Left ventricle myocardium inferior (tissue), 1 donor: ENCODE measurements at regions not wholly inside any gene's neighbourhood (a gene's known extent, or its start where the extent isn't known, plus 50 kb on each side); places are given as distances from the start of the nearest gene placed in this dataset.

Source experiments
- DNase-seq: peaks from one replicate; pipeline ENCODE4 v3.0.0-alpha.2; 2020
- H3K27ac ChIP-seq: fragments of 200-600 bp; replicated peaks from 2 replicates; pipeline ENCODE4 v1.8.0; 2021
- H3K27me3 ChIP-seq: fragments of 200-600 bp; 2 replicates; pipeline ENCODE4 v1.8.0; 2021; ENCODE audit warnings: low read depth
- H3K36me3 ChIP-seq: fragments of 200-600 bp; 2 replicates; pipeline ENCODE4 v1.8.0; 2021
- H3K4me1 ChIP-seq: fragments of 200-600 bp; 2 replicates; pipeline ENCODE4 v1.8.0; 2021
- H3K4me3 ChIP-seq: fragments of 200-600 bp; 2 replicates; pipeline ENCODE4 v1.8.0; 2021; ENCODE audit warnings: mild to moderate bottlenecking, moderate library complexity
- H3K9me3 ChIP-seq: fragments of 200-600 bp; replicated peaks from 2 replicates; pipeline ENCODE4 v1.8.0; 2021
- intact Hi-C: fragments of 100-400 bp; cut with micrococcal nuclease; formaldehyde crosslinking; loops from one replicate; pipeline ENCODE4 v1.11.0; 2022
- TF ChIP-seq, protein P1 (sequence below): fragments of 200-600 bp; IDR thresholded peaks from 2 replicates; pipeline ENCODE4 v1.8.0; 2021; ENCODE audit warnings: antibody characterized with exemption, mild to moderate bottlenecking, borderline replicate concordance
- donor health status: DM: no; HTN: yes; CAD: no; lungs with severe emphysema.

DNA sequence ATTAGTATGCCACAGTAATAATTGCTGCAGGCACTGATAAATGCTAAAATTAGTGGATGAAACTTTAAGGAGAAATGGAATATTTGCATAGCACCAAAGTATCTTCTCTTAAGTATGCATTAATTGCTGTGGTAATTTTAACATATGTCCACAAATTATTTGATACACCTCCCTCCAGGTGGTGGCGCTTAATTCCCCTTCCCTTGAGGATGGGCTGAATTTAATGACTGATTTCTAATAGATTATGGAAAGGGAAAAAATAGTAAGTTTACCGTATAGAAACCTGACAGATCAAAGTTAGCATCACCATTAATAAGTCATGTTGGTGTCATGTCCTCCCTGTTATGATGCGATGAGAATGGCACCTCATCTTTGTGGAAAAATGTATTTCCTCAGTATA, 519.2 kb downstream of the TFEC start:
- intact Hi-C loops, result no loop called here
- H3K27me3 ChIP-seq, result no peaks in the 10 kb centered on the region

DNA sequence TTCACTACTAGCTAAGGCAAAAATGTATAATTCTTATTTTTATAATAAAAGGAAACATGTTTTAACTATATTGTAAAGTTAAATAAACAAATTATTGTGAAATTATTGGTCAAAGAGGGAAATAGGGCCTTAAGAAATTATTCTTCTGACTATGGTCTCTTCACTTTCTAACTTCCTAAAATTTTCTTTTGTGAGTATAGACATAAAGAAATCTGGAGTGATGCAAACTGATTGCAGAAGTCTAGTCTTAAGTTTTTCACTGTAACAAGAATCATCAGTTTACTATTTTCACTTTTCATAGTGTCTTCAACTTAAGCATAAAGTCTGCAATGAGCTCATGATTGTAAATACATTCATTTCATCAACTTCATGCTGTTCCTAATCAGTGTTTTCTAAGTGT, 525.4 kb downstream of the TFEC start:
- no peak for DNase-seq
- H3K4me3 ChIP-seq, result no peak overlapping the region
- TF ChIP-seq, protein P1, sequence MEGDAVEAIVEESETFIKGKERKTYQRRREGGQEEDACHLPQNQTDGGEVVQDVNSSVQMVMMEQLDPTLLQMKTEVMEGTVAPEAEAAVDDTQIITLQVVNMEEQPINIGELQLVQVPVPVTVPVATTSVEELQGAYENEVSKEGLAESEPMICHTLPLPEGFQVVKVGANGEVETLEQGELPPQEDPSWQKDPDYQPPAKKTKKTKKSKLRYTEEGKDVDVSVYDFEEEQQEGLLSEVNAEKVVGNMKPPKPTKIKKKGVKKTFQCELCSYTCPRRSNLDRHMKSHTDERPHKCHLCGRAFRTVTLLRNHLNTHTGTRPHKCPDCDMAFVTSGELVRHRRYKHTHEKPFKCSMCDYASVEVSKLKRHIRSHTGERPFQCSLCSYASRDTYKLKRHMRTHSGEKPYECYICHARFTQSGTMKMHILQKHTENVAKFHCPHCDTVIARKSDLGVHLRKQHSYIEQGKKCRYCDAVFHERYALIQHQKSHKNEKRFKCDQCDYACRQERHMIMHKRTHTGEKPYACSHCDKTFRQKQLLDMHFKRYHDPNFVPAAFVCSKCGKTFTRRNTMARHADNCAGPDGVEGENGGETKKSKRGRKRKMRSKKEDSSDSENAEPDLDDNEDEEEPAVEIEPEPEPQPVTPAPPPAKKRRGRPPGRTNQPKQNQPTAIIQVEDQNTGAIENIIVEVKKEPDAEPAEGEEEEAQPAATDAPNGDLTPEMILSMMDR, result no peak
- no peaks in the 10 kb centered on the region for H3K27me3 ChIP-seq
- no peaks in the 10 kb centered on the region for H3K4me1 ChIP-seq
- intact Hi-C loops, result no loop called here
- H3K36me3 ChIP-seq, result no peaks in the 10 kb centered on the region
- no peak overlapping the region for H3K27ac ChIP-seq
- H3K9me3 ChIP-seq, result no peaks in the 10 kb centered on the region

More for the DNA sequence above, 519.2 kb downstream of the TFEC start:
- no peak overlapping the region for H3K27ac ChIP-seq
- no peaks in the 10 kb centered on the region for H3K9me3 ChIP-seq
- H3K36me3 ChIP-seq, result no peaks in the 10 kb centered on the region
- TF ChIP-seq, protein P1, result no peak
- DNase-seq, result no peak
- no peaks in the 10 kb centered on the region for H3K4me1 ChIP-seq
- no peak overlapping the region for H3K4me3 ChIP-seq

DNA sequence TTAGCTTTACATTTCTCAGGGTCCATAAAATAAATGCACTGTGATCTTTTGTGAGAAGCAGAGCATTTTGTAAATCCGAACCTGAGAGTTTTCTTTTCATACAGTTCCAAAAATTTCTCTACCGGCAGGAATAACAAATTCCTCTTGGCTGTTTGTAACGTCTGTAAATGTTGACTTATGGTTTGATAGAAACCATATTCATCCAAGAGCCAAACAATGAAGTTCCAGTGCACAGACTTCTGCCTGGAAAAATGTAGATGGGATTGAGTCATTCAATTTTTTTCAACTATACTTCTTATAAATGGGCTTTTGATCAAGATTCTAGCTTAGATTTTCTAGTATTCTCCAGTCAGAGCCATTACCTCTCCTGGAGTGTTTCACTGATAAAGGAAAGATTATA, 530.6 kb downstream of the TFEC start:
- no peak for DNase-seq
- H3K4me1 ChIP-seq, result no peaks in the 10 kb centered on the region
- no peak overlapping the region for H3K4me3 ChIP-seq
- H3K36me3 ChIP-seq, result no peaks in the 10 kb centered on the region
- no peak overlapping the region for H3K27ac ChIP-seq
- H3K9me3 ChIP-seq, result no peaks in the 10 kb centered on the region
- TF ChIP-seq, protein P1, result no peak
- no peaks in the 10 kb centered on the region for H3K27me3 ChIP-seq
- intact Hi-C loops, result no loop called here

DNA sequence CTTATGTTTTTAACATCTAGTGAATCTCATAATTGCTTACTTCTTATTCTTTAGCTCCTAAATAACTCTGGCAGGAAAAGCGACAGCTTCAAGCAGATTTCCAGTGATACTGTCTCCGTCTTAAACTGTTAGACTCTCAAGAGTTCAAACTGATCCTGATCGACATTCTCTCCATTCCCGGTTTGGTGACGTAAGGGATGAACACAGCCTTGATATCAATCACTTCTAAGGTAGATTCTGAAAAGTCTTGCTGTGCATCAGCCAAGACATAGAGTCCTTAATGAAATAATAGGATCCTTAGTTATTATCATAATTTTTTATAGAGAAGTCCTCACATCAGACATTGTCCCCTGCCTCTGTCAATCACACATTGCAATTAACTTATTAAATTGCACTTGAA, 534.6 kb downstream of the TFEC start:
- Histone ChIP-seq H3K27ac (no peak overlapping the region), H3K4me3 (no peak overlapping the region), H3K27me3 (no peaks in the 10 kb centered on the region), H3K4me1 (no peaks in the 10 kb centered on the region), H3K36me3 (no peaks in the 10 kb centered on the region), H3K9me3 (no peaks in the 10 kb centered on the region)
- intact Hi-C loops, result no loop called here
- no peak for DNase-seq
- TF ChIP-seq, protein P1, result no peak

DNA sequence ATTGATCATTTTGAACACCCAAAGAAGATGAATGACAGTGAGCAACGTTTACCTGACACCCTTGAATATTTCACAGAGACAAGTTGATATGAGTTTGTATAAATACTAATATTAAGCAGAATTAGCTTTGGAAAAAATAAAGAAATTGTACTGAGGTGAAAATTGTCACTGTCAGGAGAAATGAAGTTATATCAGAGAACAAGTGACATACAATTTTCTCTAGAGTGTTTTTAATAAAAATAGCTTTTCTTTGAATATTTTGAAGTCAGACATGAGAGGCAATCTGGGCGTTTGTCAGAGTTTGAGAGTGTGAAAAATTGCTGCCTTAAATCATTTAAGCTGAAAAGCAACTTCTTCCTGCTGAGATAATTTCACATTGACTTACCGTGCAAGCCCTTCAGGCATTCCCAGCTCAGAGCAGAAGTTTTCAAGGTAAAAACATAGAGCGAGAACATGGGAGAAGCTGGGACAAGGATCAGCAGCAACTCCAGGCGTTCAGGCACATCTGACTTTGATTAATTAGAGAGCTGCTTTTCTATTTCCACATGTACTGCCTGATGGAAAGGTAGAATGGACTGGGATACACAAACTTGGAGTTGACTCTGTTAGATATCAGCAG, 535.9 kb downstream of the TFEC start:
- Histone ChIP-seq H3K27me3 (no peaks in the 10 kb centered on the region), H3K4me3 (no peak overlapping the region), H3K27ac (no peak overlapping the region), H3K36me3 (no peaks in the 10 kb centered on the region), H3K4me1 (no peaks in the 10 kb centered on the region), H3K9me3 (no peaks in the 10 kb centered on the region)
- TF ChIP-seq, protein P1, result no peak
- intact Hi-C loops, result no loop called here
- DNase-seq, result no peak
